RWPE2 (cell line): ENCODE measurements at regions not wholly inside any gene's neighbourhood (a gene's known extent, or its start where the extent isn't known, plus 50 kb on each side); places are given as distances from the start of the nearest gene placed in this dataset.

Experiments
- ATAC-seq: fragments of 200-7000 bp; cut with Tn5 transposase; 3 replicates; pipeline ENCODE4 v1.9.1; 2021; ENCODE audit warnings: low read depth
- DNase-seq: peaks from one replicate; pipeline ENCODE4 v3.0.0-alpha.2; 2020; ENCODE audit warnings: low spot score
- H3K27ac ChIP-seq: fragments of 450-650 bp; 2 replicates; pipeline ENCODE4 v1.5.1; 2017; ENCODE audit warnings: mild to moderate bottlenecking; ENCODE audit not compliant: poor library complexity, severe bottlenecking
- H3K27me3 ChIP-seq: fragments of 250-450 bp; sonication (Bioruptor Pico); 2 replicates; pipeline ENCODE4 v1.5.1; 2021; ENCODE audit warnings: mild to moderate bottlenecking, moderate library complexity; ENCODE audit not compliant: insufficient read depth, poor library complexity, severe bottlenecking
- H3K36me3 ChIP-seq: fragments of 250-450 bp; sonication (Bioruptor Pico); 2 replicates; pipeline ENCODE4 v1.5.1; 2020; ENCODE audit warnings: low read depth, mild to moderate bottlenecking, moderate library complexity
- H3K4me1 ChIP-seq: fragments of 250-450 bp; sonication (Bioruptor Pico); 2 replicates; pipeline ENCODE4 v1.5.1; 2021; ENCODE audit warnings: mild to moderate bottlenecking, moderate library complexity; ENCODE audit not compliant: insufficient read depth, poor library complexity, severe bottlenecking
- H3K4me3 ChIP-seq: fragments of 250-450 bp; sonication (Bioruptor Pico); 2 replicates; pipeline ENCODE4 v1.5.1; 2021; ENCODE audit warnings: mild to moderate bottlenecking, moderate library complexity; ENCODE audit not compliant: severe bottlenecking
- H3K9me3 ChIP-seq: fragments of 250-450 bp; sonication (Bioruptor Pico); 2 replicates; pipeline ENCODE4 v1.5.1; 2021; ENCODE audit warnings: mild to moderate bottlenecking, moderate library complexity; ENCODE audit not compliant: severe bottlenecking
- CTCF ChIP-seq: fragments of 450-650 bp; IDR thresholded peaks from one replicate; pipeline ENCODE4 v1.5.1; 2017; ENCODE audit warnings: mild to moderate bottlenecking, moderate library complexity; ENCODE audit not compliant: poor library complexity, severe bottlenecking

DNA sequence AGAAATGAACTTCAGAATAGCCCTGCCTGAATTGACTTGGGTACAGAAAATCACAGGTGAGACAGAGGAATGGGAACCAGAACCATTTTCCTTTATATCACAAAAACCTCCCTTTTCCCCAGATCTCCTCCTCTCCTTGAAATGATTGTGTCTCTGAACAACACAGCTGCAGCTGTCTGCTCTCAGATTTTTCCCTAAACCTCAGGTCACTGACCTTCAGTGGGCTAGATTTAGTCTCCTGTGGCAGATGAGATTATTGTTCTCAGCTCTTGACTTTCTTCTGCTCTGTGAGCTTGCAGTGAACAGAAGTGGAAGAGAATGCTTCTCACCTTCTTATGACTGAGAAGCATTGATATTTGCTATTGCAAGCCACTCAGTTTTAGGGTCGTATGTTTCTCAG is 92.3 kb upstream of the FAM20A start:
- ATAC-seq (no peak), DNase-seq (no peak)
- no peak for TF ChIP-seq CTCF
- Histone ChIP-seq H3K4me3 (no peak overlapping the region), H3K36me3 (no peaks in the 10 kb centered on the region), H3K27me3 (no peaks in the 10 kb centered on the region), H3K27ac (no peak overlapping the region), H3K9me3 (no peaks in the 10 kb centered on the region), H3K4me1 (peaks cover 13% of the 10 kb centered on the region)

GRCh38 chr17:68686108-68686988 is 85.2 kb upstream of the FAM20A start:
- Histone ChIP-seq H3K27ac (no peak overlapping the region), H3K27me3 (no peaks in the 10 kb centered on the region), H3K36me3 (no peaks in the 10 kb centered on the region), H3K4me1 (no peaks in the 10 kb centered on the region), H3K4me3 (no peak overlapping the region), H3K9me3 (no peaks in the 10 kb centered on the region)
- no peak for TF ChIP-seq CTCF
- ATAC-seq (no peak; the same call in 2 of the 3 replicates), DNase-seq (no peak)

- H3K9me3 ChIP-seq, result no peaks in the 10 kb centered on the region
- H3K27me3 ChIP-seq, result no peaks in the 10 kb centered on the region
- no peak overlapping the region for H3K4me3 ChIP-seq
- no peak for TF ChIP-seq CTCF
- no peaks in the 10 kb centered on the region for H3K4me1 ChIP-seq
- H3K27ac ChIP-seq, result no peak overlapping the region
- no peak for ATAC-seq
- H3K36me3 ChIP-seq, result no peaks in the 10 kb centered on the region
- no peak for DNase-seq
Measured at GRCh38 chr17:68684949-68685357, 83.8 kb upstream of the FAM20A start.

GRCh38 chr17:68682903-68683302 is 81.7 kb upstream of the FAM20A start:
- Histone ChIP-seq H3K4me1 (no peaks in the 10 kb centered on the region), H3K4me3 (no peak overlapping the region), H3K9me3 (no peaks in the 10 kb centered on the region), H3K36me3 (no peaks in the 10 kb centered on the region), H3K27ac (no peak overlapping the region), H3K27me3 (no peaks in the 10 kb centered on the region)
- DNase-seq (no peak), ATAC-seq (no peak)
- TF ChIP-seq CTCF, result no peak

- no peak overlapping the region for H3K27ac ChIP-seq
- TF ChIP-seq CTCF, result no peak
- no peak for DNase-seq
- no peaks in the 10 kb centered on the region for H3K27me3 ChIP-seq
- H3K4me3 ChIP-seq, result no peak overlapping the region
- no peak for ATAC-seq
- no peaks in the 10 kb centered on the region for H3K4me1 ChIP-seq
- H3K9me3 ChIP-seq, result no peaks in the 10 kb centered on the region
- no peaks in the 10 kb centered on the region for H3K36me3 ChIP-seq
Measured at GRCh38 chr17:68679882-68680281, 78.7 kb upstream of the FAM20A start.
